NCI-H2196 treated with DMSO at 0.1 percent for 48 hours (cell line): ENCODE measurements at regions not wholly inside any gene's neighbourhood (a gene's known extent, or its start where the extent isn't known, plus 50 kb on each side); places are given as distances from the start of the nearest gene placed in this dataset.
"Not testable (repeated sequence)": the region's sequence is repeated elsewhere in the genome, so short reads cannot be mapped to it uniquely, and the experiment has no call there.

Experiments
- DNase-seq: peaks from one replicate; lab custom pipeline; 2025; ENCODE audit not compliant: unreplicated experiment; lab: John Stamatoyannopoulos, UW

DNA sequence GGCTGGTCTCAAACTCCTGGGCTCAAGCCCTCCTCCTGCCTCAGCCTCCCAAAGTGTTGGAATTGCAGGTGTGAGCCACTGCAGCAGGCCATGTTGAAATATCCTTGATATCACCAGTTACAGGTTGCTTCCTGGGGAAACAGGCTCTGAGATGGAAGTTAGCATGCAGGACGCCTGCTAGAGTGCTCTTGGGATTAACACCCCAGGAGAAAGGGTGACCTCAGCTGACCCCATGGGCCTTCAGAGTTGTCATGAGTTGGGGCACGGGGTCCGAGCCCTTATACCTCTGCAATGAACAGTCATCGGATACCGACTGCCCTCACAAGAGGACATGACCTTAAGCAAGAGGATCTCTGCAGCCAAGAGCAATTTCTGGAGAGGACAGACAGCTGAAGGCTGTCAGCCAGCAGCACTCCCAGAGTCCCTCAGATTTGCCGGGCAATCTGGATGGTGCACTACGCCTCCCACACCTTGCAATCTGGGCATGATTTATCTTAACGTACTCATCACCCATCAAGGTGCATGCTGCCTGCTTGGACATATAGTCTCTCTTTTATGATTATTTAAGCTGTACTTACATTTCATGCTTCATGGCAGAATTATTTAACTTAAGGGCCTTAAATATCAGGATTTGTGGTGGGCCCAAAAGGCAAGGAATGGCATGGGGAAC lies 134.6 kb downstream of the ADSS2 start:
- DNase-seq = no peak

DNA sequence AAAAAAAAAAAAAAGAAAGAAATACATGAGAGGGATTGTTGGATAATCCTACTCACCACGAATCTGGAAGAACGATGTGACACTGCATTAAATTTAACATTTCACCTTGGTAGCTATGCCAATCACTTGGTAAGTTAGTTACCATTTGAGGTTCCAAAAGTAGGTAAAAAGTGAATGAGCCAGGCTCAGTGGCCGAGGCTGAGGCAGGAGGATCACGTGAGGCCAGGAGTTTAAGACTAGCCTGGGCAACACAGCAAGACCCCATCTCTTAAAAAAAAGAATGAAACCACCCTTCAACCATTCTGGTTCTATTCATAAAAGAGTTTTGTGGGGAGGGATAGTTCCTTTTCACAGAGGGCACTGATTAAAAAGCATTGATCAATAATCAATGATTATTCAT lies 133.6 kb downstream of the ADSS2 start:
- no peak for DNase-seq

- no peak for DNase-seq
Observed at GRCh38 chr1:244318512-244318911, 133.2 kb downstream of the ADSS2 start.

GRCh38 chr1:244319283-244320132 lies 132.2 kb downstream of the ADSS2 start:
- DNase-seq = no peak

DNA sequence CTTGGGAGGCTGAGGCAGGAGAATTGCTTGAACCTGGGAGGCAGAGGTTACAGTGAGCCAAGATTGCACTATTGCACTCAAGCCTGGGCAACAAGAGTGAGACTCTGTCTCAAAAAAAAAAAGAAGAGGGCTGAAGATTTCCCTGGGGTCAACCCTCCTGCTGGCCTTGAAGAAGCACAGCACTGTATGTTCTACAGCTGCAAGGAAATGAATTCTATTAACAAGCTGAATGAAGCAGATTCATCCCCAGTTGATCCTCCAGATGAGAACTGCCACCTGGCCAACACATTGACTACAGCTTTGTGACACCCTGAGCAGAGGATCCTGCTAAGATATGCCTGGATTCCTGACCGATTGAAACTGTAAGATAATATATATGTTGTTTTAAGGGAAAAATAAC lies 129.5 kb downstream of the ADSS2 start:
- DNase-seq = no peak

DNA sequence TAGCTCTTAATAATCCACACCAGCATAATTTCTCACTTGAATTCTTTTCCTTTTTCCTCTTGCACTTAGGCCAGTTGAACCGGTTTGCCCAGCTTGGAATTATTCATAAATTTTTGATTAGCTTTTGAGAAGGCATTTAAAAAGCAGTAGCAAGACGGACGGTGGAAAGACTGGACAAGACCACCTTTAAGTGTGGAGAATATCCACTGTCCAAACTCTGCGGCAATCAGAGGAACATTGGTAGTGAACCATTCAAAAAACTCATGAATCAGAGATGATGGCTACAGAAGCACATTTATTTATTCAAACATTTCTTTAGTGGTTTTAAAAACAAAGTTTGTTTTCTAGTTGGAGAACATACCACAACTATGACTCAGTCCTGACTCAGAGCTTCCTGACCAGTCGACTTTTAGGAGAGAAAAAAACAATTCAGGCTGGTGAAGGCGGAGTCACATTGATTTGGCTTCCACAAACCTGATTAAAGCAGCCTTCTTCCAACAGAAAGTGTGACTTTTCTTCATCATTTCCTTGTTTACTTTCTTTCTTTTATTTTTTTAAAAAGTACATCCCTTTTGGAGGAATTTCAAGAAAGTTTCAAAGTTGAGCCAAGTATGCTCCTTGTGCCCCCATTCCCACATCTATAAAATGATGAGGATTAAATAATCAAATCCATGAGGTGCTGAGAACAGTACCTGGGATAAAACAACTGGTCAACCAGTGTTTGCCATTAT lies 128.8 kb downstream of the ADSS2 start:
- no peak for DNase-seq

- no peak for DNase-seq
Observed at GRCh38 chr1:244324176-244324883, 127.4 kb downstream of the ADSS2 start.

DNA sequence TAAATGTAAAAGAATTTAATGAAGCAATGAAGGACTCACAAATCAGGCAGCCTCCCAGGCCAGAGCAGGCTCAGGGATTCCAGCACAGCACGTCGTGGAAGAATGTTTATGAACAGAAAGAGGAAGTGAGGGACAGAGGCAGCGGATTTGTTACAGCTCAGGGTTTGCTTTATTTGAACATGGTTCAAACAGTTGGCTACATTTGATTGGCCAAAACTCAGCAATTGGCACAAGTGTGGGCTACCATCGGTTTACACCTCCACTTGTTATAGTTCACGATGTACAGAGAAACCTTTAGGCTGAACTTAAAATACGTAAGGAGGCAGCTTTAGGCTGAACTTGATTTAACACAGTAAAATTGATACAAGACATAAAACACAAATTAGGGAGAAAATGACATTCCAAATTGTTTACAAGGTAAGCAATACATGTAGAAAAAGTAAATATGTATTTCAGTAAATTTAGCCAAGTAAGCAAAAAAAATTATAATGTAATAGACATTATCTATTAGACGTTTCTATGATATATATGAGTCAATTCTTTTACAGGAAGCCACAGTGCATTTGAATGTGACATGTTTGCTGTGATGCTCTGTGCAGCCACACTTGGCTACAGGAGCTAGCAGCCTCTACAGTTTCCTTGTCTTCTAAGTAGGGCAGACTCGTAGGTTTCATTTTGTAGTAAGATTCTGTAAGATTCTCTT lies 126.5 kb downstream of the ADSS2 start:
- no peak for DNase-seq

GRCh38 chr1:244326757-244327156 lies 125.0 kb downstream of the ADSS2 start:
- DNase-seq = peak; percentile 11

GRCh38 chr1:244327533-244327932 lies 124.2 kb downstream of the ADSS2 start:
- DNase-seq = no peak

DNA sequence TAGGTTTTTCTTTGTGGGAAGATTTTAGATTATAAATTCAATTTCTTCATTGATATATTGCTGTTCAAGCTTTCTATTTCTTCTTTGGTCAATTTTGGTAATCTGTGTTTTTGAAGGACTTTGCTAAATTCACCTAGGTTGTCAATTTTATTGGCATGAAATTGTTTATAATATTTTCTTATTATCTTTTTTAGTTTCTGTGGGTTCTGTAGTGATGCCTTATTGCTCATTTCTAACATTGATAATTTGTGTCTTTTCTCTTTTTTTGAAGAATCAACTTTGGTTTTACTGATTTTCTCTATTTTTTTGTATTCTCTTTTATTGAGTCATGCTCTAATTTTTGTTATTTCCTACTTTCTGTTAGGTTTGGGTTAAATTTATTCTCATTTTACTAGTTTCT lies 123.2 kb downstream of the ADSS2 start:
- DNase-seq = no peak

DNA sequence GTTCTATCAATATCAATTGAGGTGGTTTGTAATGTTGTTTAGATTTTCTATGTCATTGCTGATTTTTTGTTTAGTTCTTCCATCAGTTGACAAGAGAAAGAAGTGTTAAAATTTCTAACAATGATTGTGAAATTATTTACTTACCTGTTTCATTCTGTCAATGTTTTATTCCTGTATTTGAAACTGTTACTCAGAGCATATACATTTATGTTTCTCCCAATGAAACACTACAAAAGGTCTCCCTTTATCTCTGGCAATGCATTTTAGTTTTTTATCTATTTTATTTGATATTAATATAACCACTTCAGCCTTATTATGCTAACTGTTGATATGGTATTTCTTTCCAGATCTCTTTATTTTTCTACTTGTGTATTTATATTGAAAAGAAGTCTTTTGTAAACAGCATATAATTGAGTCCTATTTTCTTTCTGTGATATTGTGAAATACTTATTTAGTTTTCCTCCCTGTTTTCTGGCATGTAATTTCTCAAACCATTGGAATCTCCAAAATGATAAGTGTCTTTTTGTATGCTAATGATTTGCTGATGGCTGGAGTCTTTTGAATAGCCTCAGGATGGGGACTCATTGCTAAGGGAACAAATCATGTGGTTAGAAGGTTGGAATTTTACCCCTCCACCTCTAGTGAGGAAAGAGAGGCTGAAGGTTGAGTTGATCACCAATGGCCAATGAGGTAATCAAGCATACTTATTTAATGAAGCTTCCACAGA lies 122.0 kb downstream of the ADSS2 start:
- no peak for DNase-seq

GRCh38 chr1:244330318-244330625 lies 121.4 kb downstream of the ADSS2 start:
- no peak for DNase-seq

- not testable (repeated sequence) for DNase-seq
Observed at GRCh38 chr1:244332761-244333160, 118.9 kb downstream of the ADSS2 start.

- not testable (repeated sequence) for DNase-seq
Observed at GRCh38 chr1:244334315-244334714, 117.4 kb downstream of the ADSS2 start.

DNA sequence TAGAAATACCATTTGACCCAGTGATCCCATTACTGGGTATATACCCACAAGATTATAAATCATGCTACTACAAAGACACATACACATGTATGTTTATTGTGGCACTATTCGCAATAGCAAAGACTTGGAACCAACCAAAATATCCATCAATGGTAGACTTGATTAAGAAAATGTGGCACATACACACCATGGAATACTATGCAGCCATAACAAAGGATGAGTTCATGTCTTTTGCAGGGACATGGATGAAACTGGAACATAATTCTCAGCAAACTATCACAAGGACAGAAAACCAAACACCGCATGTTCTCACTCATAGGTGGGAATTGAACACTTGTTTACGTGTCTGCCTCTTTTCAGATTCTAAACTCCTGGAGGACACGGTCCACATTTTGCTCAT lies 116.9 kb downstream of the ADSS2 start:
- not testable (repeated sequence) for DNase-seq

GRCh38 chr1:244335456-244335855 lies 116.3 kb downstream of the ADSS2 start:
- no peak for DNase-seq

GRCh38 chr1:244336232-244336899 lies 115.3 kb downstream of the ADSS2 start:
- DNase-seq = no peak

- no peak for DNase-seq
Observed at GRCh38 chr1:244337839-244338238, 113.9 kb downstream of the ADSS2 start.
